ENCODE measurements at regions not wholly inside any gene's neighbourhood (a gene's known extent, or its start where the extent isn't known, plus 50 kb on each side); places are given as distances from the start of the nearest gene placed in this dataset.

- DNase-seq = no peak
Observed at GRCh38 chr3:87041191-87041590, 50.2 kb upstream of the VGLL3 start.
